ENCODE measurements at regions not wholly inside any gene's neighbourhood (a gene's known extent, or its start where the extent isn't known, plus 50 kb on each side); places are given as distances from the start of the nearest gene placed in this dataset.

DNA sequence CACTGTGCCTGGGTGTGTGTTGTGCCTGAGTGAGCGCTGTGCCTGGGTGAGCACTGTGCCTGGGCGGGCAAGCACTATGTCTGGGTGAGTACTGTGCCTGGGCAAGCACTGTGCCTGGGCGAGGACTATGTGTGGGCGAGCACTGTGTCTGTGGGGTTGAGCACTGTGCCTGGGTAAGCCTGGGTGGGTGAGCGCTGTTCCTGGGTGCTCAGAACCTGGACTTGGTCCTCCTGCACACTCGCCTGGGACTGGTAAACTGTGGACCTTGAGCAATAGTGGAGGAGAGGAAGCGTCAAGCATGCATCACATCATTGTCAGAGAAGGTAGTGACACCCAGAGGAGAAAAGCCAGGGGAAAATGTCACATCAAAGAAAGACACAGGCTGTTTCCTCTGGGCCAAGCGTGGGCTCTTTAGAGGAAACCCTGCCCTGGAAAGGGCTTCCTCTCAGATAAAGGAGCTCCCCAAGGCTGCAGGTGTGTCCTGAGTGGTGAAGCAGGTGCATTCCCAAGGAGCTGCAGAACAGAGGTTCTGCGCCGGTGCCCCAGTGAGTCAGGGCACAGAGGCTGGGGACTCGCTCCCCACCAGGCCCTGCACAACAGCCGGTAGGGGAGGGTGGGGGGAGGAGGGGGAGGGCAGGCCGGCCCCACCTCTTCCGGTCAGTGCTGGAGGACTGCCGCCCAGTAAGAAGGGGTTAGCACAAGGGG is 141.2 kb downstream of the TEX29 start:
- TF ChIP-seq, protein P1, sequence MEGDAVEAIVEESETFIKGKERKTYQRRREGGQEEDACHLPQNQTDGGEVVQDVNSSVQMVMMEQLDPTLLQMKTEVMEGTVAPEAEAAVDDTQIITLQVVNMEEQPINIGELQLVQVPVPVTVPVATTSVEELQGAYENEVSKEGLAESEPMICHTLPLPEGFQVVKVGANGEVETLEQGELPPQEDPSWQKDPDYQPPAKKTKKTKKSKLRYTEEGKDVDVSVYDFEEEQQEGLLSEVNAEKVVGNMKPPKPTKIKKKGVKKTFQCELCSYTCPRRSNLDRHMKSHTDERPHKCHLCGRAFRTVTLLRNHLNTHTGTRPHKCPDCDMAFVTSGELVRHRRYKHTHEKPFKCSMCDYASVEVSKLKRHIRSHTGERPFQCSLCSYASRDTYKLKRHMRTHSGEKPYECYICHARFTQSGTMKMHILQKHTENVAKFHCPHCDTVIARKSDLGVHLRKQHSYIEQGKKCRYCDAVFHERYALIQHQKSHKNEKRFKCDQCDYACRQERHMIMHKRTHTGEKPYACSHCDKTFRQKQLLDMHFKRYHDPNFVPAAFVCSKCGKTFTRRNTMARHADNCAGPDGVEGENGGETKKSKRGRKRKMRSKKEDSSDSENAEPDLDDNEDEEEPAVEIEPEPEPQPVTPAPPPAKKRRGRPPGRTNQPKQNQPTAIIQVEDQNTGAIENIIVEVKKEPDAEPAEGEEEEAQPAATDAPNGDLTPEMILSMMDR (conservative IDR thresholded peaks at IDR 0.05; ENCODE audit: low read depth in 2 of 2): no peak
- TF ChIP-seq EZH2 (IDR thresholded peaks at IDR 0.05; ENCODE audit: low read depth, unreplicated experiment) (no peak), POLR2AphosphoS5 (IDR thresholded peaks at IDR 0.05; ENCODE audit: low read depth) (no peak), JUNB (IDR thresholded peaks at IDR 0.05; ENCODE audit: unreplicated experiment) (no peak), CREB1 (CRISPR knock-in tag; IDR thresholded peaks at IDR 0.05; ENCODE audit: low read depth) (no peak), NANOG (IDR thresholded peaks at IDR 0.05; ENCODE audit: borderline replicate concordance) (no peak), ZNF331 (CRISPR knock-in tag; IDR thresholded peaks at IDR 0.05; ENCODE audit: low read depth) (no peak), ZNF114 (CRISPR knock-in tag; IDR thresholded peaks at IDR 0.05) (no peak)
- TF ChIP-seq, protein P2, sequence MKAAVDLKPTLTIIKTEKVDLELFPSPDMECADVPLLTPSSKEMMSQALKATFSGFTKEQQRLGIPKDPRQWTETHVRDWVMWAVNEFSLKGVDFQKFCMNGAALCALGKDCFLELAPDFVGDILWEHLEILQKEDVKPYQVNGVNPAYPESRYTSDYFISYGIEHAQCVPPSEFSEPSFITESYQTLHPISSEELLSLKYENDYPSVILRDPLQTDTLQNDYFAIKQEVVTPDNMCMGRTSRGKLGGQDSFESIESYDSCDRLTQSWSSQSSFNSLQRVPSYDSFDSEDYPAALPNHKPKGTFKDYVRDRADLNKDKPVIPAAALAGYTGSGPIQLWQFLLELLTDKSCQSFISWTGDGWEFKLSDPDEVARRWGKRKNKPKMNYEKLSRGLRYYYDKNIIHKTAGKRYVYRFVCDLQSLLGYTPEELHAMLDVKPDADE (IDR thresholded peaks at IDR 0.05): no peak

Measured in GM23338 (cell line).